GM21390 (cell line): ENCODE measurements at regions not wholly inside any gene's neighbourhood (a gene's known extent, or its start where the extent isn't known, plus 50 kb on each side); places are given as distances from the start of the nearest gene placed in this dataset.
"Not testable (repeated sequence)": the region's sequence is repeated elsewhere in the genome, so short reads cannot be mapped to it uniquely, and the experiment has no call there.

ENCODE experiments used
- ATAC-seq: cut with Tn5 transposase; IDR thresholded peaks from one replicate; pipeline ENCODE4 v1.9.1; 2021; ENCODE audit not compliant: unreplicated experiment

GRCh38 chr5:155753943-155754581 is 572.9 kb upstream of the SGCD start:
- no peak for ATAC-seq

- no peak for ATAC-seq
Measured at GRCh38 chr5:155759252-155759651, 567.7 kb upstream of the SGCD start.

GRCh38 chr5:155759984-155760383 is 567.0 kb upstream of the SGCD start:
- no peak for ATAC-seq

- ATAC-seq = no peak
Measured at GRCh38 chr5:155761502-155761901, 565.5 kb upstream of the SGCD start.

GRCh38 chr5:155765715-155766114 is 561.2 kb upstream of the SGCD start:
- ATAC-seq = no peak

GRCh38 chr5:155767470-155767869 is 559.5 kb upstream of the SGCD start:
- ATAC-seq = peak; percentile 53

GRCh38 chr5:155768332-155768731 is 558.6 kb upstream of the SGCD start:
- ATAC-seq = no peak

GRCh38 chr5:155772009-155772662 is 554.8 kb upstream of the SGCD start:
- no peak for ATAC-seq

- ATAC-seq = no peak
Measured at GRCh38 chr5:155773680-155774079, 553.3 kb upstream of the SGCD start.

GRCh38 chr5:155780260-155780659 is 546.7 kb upstream of the SGCD start:
- ATAC-seq = no peak

GRCh38 chr5:155783246-155783645 is 543.7 kb upstream of the SGCD start:
- no peak for ATAC-seq

GRCh38 chr5:155783791-155784190 is 543.2 kb upstream of the SGCD start:
- ATAC-seq = no peak

- ATAC-seq = no peak
Measured at GRCh38 chr5:155786108-155786507, 540.9 kb upstream of the SGCD start.

GRCh38 chr5:155792873-155793272 is 534.1 kb upstream of the SGCD start:
- no peak for ATAC-seq

GRCh38 chr5:155794795-155795194 is 532.2 kb upstream of the SGCD start:
- no peak for ATAC-seq

GRCh38 chr5:155799308-155799707 is 527.7 kb upstream of the SGCD start:
- ATAC-seq = no peak

- no peak for ATAC-seq
Measured at GRCh38 chr5:155807884-155808576, 518.9 kb upstream of the SGCD start.

GRCh38 chr5:155815248-155815647 is 511.7 kb upstream of the SGCD start:
- no peak for ATAC-seq

- ATAC-seq = no peak
Measured at GRCh38 chr5:155822177-155822576, 504.8 kb upstream of the SGCD start.

GRCh38 chr5:155826611-155827507 is 500.1 kb upstream of the SGCD start:
- no peak for ATAC-seq

GRCh38 chr5:155827508-155827815 is 499.5 kb upstream of the SGCD start:
- ATAC-seq = not testable (repeated sequence)
